HTR-8/SVneo (cell line): ENCODE measurements at regions not wholly inside any gene's neighbourhood (a gene's known extent, or its start where the extent isn't known, plus 50 kb on each side); places are given as distances from the start of the nearest gene placed in this dataset.

Experiments
- DNase-seq: peaks from one replicate; pipeline ENCODE4 v3.0.0; 2011; ENCODE audit warnings: low spot score, mixed read lengths; ENCODE audit not compliant: insufficient read length
- FAIRE-seq: peaks from 2 replicates; lab custom pipeline; 2011; peaks lifted over from hg19 to GRCh38; lab: Jason Lieb, UNC

DNA sequence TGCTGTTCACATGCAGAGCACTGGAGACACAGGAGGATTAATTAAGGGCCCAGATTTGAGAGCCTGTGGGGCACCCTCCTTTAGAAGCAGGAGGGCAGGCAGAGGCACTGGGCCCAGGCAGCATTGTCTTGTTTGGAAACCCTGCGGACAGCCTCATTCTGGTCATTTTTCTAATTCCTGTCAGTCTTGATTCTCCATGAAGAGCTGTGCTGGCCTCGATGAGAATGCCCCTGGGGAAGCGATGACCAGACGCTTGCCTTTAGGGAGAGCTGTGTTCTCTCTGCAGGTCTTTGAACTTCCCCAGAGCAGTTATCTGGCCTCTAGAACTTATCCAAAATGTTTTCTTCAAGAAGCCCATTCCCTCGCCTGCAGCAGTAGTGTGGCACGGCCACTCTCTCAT is 117.8 kb upstream of the PTCH1 start:
- no peak for FAIRE-seq
- no peak for DNase-seq

DNA sequence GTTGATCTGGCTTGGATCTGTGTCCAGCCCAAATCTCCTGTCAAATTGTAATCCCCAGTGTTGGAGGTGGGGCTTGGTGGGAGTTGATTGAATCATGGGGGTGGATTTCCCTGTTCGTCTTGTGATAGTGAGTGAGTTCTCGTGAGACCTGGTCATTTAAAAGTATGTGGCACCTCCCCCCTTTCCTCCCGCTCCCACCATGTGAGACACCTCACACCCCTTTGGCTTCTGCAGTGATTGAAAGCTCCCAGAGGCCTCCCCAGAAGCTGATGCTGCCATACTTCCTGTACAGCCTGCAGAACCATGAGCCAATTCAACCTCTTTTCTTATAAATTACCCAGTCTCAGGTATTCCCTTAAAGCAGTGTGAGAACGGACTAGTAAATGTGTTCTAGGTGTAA is 117.3 kb upstream of the PTCH1 start:
- FAIRE-seq (no peak), DNase-seq (no peak)

DNA sequence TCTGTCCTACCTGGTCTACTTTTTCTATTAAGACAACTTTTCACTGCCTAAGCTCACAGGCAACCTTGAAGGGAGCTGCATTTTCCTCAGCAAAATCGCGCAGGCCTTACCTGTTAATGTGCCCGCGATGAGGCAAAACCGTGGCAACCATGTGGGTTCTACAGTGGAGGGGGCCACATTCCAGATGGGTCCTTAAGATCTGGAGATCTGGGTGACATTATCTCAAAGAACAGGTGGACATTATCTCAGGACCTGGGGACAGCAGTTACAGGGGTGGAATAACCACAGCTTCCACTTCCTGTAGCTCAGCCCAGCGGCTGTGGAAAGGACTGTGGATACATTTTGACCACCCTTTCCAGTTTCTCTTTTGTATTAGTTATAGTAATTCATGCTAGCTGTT is 112.8 kb upstream of the PTCH1 start:
- FAIRE-seq (no peak), DNase-seq (no peak)

DNA sequence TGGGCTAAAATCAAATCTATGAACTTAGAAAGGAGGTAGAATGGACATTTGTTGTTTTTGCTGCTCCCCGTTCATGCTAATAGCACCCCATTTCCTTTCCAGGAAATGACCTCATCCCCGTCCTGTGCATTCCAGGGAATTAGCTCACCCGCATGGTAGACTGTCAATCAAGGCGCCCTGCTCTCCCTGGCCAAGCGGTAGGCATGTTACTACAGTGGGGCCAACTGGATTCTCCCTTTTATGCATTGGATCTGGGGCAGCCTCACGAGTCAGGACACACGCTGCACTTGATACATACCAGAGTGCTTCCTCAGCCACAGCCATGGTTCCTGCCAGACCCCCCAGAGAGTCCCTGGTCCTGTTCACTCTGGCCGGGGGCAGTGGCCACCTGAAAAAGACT is 111.0 kb upstream of the PTCH1 start:
- FAIRE-seq (peak; percentile 9), DNase-seq (peak; percentile 56)

DNA sequence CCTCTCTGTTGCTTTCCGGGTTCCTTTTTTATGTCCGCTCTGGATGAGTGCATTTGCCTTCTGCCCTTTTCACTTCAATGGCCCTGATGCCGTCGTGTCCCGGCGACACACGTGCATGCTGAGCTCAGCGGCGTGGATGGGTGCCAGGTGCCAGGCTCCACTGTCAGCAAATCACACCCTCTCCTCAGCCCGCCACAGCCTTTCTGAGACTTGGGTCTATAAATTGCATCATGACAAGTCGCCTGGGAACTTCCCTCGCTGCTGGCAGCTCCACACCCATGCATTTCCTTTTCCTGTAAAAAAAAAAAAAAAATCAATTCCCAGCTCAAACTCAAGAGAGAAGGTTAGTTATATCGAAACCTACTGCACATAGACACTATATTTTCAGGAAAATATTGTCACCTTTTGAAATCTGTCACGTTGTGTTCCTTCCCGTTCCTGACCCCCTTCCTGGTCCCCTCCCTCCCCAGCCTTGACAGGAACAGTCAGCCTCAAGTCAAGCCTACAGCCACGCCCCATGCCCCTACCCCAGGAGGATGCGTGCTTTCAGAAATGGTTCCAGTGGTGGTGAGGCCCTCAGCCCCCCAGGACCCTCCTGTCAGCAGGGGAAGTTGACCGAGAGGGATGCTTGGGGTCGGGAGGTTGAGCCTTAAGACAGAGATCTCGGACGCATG is 110.3 kb upstream of the PTCH1 start:
- FAIRE-seq (no peak), DNase-seq (no peak)

DNA sequence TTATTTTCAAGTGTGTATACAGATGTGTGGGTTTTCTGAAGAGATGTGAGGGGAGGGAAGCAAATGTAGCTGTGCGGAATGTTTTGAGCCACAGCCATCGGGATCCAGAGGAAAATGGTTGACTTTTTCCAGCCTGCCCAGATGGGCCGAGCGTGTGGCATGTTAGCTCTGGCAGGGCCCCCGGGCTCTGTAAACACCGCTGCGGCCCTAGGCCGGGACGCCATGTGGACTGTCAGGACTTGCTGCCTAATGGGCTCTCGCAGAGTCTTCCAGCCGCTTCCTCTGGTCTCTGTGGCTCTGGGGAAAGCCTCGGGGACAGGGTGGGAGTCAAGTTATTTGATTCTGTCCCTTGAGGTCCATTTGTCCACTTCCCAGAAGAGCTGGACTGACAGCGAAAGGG is 109.6 kb upstream of the PTCH1 start:
- no peak for DNase-seq
- no peak for FAIRE-seq

DNA sequence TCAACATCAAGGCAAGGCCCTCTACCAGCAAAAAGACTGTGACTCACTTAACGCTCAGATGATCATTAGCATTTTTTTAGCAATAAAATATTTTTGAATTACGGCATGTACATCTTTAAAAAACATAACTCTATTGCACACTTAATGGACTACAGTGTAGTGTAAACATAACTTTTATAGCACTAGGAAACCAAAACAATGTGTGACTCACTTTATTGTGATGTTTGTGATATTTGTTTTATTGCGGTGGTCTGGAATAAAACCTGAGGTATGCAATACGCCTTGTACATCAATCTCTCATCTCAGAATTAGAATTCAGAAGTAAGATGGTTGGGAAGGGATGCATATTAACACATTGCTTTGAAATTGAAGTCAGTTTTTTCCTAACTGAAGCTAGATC is 106.9 kb upstream of the PTCH1 start:
- FAIRE-seq (peak; percentile 16), DNase-seq (peak; percentile 13)

DNA sequence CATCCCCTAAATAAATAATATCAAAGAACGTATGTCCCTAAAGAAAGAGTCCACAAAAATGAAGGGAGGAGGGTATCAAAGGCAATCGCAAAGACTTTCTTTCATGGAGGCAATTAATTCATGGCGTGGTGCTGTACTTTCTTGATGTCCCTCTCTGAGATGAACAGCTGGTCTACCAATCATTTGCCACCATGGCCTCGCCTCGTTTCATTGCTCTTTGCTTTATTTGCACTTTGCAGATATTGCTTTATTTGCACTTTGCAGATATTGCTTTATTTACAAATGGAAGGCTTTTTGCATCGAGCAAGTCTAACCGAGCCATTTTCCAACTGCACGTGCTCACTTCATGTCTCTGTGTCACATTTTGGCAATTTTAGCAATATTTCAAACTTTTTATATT is 104.0 kb upstream of the PTCH1 start:
- no peak for FAIRE-seq
- no peak for DNase-seq

DNA sequence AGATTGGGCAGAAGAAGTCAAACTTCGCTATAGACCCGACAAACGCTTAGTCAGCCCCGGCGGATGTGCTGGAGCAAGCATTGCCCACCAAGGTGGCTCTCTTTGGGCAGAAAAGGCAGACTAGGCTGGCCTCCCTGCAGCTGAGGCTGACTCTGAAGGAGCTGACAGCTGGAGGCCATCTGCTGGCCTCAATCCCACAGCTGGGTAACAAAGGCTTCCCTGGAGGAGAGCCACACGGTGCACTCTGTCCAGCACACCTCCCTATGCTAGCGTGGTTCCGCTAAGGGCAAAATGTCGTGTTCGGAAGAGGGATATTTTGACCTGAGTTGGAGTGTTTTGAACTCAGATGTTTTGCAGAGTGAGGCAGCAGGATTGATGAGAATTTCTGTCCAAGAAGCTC is 103.5 kb upstream of the PTCH1 start:
- FAIRE-seq (no peak), DNase-seq (no peak)

DNA sequence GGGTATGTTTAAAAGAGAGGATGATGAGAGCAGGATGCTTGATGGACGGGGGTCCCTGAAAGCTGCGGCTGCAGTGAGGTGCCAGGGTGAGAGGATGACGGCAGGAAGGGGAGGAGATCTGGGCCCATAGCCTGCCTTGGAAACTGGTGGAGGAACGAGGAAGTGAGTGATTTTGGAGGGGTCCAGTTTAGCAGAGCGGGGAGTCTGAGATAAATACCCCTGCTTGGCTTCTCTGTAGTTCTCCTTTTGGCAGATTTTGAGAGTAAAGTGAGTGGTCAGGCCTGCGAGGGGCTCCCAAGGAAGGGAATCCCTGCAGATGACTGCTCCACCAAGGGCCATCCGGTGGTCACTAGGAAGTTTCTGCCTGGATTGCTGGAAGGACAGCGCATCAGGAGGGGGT is 98.5 kb upstream of the PTCH1 start:
- DNase-seq (no peak), FAIRE-seq (no peak)

DNA sequence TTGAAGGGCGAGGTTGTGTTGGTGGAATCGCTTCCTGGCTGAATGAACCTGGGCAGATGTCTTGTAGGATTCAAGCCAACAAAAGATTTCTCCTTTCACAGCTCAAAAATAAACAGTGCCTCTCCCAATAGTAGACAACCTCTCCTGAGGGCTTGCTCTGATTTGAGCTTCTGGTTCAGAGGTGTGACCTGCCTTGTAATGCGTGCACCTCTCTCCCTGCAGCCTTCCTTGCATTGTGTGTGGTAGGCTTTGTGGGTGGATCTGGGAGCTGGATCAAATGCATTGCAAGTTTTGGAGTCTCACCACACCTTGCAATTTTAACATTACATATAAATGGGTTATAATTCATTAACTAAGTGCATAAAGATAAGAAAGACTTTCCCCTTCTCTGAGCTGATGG is 96.9 kb upstream of the PTCH1 start:
- no peak for FAIRE-seq
- no peak for DNase-seq

DNA sequence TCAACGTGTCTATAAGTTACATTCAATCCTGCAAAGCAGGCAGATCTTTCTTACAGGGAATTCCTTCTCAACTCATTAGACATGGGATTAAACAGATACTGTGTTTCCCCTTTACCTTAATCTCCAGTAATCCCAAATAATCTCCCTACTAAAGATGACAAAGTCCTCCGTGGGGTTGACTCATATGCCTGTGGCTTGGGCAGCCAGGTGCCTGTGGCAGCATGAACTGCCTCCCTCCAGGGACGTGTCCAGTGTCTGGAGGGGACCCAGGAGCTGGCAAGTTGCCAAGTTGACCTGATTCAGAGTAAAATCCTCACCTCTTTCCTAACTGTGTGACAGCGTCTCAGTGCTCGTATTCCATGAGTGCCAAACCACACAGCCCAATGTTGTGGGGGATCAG is 94.6 kb upstream of the PTCH1 start:
- no peak for FAIRE-seq

DNA sequence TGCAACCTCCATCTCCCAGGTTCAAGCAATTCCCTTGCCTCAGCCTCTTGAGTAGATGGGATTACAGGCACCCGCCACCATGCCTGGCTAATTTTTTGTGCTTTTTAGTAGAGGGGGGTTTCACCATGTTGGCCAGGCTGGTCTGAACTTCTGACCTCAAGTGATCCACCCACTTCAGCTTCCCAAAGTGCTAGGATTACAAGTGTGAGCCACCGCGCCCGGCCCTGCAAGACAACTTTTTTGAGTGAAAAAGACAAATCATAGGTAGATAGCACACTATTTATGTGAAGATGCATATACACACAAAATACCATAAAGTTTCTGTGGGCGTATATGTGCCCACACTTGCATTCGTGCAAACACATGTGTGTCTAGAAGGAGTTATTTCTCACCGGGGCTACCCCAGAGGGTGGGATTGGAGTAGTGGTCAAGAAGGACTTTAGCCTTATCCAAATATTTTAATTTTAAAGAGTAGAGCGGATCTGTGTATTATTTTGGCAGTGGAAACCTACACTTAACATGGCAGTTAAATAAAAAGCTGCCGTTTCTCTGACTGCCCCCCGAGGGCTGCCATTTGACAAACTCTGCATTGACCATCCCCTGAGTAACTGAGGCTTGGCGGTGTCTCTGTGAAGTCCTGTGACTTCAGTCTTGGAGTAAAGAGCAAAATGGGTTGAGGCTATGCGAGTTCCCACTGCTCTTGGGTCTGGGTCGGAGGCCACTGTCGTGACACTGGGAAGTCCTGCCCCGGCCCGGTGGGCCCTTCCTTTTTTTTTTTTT is 93.4 kb upstream of the PTCH1 start:
- FAIRE-seq, result no peak
- no peak for DNase-seq

More for the DNA sequence above, 94.6 kb upstream of the PTCH1 start:
- no peak for DNase-seq

DNA sequence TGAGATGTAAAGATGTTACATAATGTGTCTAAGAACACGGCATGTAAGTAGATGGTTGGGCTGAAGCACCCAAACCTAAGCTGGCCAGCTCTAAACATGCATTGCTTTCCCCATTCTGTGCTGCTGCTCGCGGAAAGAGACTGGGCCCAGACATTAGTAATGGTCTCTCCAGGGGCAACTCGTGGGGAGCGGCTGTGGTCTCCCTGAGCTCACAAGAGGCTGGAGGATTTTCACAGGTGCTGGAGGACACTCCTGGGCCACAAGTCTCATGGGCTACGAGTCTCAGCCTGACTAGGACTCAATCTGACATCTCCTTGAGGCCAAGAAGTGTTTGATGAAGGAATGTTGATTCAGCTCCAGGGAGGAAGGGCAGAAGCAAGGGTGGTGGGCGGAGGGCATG is 92.7 kb upstream of the PTCH1 start:
- FAIRE-seq (no peak), DNase-seq (no peak)

DNA sequence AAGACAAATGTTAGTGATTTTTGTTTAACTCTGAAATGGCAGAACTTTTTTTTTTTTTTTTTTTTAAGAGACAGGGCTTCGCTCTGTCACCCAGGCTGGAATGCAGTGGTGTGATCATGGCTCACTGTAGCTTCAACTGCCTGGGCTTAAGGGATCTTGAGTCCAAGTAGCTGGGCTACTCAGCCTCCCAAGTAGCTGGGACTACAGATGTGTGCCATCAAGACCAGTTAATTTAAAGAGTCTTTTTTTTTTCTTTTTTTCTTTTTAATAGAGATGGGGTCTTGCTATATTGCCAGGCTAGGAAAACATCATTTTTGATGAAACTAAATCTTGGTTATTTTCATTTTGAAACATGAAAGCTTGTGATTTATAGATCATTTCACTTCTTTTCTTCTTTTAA is 91.6 kb upstream of the PTCH1 start:
- no peak for FAIRE-seq
- no peak for DNase-seq

DNA sequence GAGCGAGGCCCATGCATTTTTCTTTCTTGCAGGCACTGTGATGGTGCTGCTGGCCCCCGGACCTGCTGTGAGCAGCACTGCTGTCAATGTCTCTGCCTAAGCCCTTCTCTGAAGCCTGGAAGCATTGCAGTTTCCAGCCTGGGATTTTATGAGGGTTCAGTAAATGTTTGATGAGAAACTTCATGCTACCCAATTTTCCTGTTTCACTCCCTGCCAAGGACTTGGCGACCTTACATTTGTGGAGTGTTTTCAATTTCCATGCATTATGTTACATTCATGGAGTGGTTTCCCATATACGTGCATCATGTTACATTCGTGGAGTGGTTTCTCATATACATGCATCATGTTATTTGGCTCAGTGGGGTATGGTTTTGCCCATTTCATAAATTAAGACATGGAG is 90.7 kb upstream of the PTCH1 start:
- FAIRE-seq, result no peak
- DNase-seq, result no peak

DNA sequence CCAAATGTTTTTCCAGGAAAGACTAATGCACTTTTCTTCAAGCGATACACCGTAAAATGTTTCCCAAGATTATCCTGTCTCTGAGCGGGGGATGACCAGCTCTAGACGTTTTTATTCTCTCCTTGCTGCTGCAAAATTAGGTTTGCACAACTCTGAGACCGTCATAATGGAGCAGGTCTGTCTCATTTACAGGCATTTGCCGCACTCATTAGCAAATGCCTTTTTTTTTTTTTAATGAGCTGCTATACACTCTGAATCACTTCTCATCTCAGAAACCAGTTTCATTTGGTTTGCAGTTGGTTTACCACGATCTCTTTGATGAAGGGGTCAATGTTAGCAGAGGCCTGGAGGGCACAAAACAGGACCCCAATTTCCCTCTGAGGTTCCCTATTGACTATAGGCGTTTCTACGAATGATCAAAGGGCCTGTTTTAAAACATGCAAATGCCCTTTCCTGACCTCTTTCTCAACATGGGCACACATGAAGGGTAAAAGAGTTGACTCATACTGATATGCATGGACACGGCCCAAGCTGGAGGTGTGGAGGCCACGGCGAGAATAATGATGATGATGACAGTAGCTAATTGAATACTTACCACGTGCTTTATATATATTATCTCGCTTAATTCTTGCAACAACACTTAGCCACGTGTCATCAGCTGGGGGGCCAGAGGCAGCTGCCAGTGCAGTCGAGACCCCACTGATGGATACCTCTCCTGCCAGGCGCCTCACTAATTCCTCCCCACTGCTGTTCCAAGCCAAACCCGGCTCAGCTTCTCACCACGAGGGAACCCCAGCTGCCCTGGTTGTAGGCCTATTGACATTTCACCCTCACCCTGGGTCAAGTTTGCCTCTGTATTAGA is 89.9 kb upstream of the PTCH1 start:
- FAIRE-seq, result no peak

DNA sequence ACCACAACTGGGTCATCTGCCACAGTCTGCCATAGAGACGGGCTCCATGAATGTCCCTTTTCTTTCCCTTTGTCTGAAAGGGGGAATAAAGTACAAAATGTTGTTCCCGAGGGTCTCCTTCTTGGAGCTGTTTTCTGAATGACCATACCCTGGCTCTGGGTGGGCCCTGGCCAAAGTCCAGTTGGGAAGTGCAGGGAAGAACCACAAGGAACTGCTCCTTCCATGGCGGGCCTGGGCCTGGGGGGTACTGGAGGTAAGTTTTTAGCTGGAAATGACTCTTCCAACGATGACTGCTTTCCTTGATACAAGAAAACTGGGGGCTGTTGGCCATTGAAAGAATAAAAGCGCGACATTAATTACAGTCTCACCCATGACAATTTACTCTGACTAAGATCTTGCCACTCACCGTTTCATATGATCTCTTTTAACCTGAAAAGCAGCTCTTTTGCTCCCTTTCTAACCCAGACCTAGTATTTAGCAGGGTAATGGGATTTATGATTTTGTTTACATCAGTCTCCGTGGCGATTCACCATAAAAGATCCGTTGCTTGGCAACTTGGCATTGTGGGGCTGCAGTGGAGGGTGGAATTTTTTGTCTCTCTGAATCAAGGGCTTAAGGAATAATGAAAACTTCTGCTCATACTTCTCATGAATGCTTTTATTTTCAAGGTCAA is 89.2 kb upstream of the PTCH1 start:
- DNase-seq, result no peak
- no peak for FAIRE-seq

More for the DNA sequence above, 89.9 kb upstream of the PTCH1 start:
- no peak for DNase-seq

DNA sequence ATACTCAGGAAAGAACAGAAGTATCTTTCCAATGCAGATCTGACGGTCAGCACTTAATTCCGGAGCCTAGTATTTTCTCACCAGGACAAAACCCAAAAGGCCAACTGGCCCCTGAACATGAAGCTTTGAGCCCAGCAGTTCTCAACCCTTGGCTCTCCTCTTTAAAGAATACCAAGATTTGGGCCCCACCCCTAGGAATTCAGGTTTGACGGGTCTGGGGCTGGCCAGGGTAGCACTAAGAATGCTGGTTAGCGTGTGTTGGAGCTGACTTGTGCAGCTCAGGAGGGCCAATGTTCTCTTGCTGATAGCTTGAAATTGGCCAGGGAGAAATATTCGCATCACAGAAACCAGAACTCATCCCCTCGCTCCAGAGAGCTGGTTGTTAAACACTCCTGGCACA is 88.3 kb upstream of the PTCH1 start:
- no peak for FAIRE-seq

DNA sequence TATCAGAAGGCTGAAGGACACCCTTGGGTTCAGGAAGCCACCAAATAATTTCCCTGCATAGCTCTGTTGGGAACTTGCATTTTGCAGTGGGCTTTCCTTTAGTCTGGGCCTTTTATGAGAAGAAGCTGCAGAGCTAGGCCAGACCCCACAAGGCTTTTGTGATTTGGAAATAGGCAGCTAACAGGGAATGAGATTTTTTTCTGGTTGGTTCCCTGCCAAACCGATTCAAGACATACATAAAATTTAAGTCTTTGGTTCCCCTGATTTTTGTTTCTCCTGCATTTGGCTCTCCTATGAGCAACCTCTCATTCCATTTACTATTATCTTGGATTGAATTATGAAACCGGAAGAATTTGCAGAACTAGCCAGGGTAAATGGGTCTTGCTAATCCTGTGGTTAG is 81.5 kb upstream of the PTCH1 start:
- DNase-seq, result no peak
- no peak for FAIRE-seq

More for the DNA sequence above, 88.3 kb upstream of the PTCH1 start:
- DNase-seq, result no peak
